ENCODE measurements at regions not wholly inside any gene's neighbourhood (a gene's known extent, or its start where the extent isn't known, plus 50 kb on each side); places are given as distances from the start of the nearest gene placed in this dataset.

DNA sequence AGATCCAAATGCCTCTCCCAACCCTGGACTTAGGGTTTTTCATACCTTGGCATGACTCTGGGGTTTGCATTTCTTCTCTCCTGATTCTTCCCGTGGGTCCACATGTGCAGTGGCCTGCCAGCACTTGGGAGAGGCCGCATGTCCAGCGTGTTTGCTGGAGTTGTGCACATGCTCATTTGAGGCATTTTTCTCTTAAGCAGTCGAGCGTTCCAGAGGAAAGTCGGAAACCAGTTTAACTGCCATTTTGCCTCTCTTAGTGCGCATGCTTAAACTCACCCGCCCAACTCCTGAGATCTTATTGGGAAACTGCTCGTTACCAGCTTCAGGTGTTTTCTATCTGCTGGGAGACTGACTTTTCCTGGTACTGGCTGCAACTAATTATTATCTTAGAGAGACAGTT lies 888.4 kb upstream of the PHF14 start:
- TF ChIP-seq POLR2A (IDR thresholded peaks at IDR 0.05; ENCODE audit: borderline replicate concordance, extremely low read depth, insufficient read depth, insufficient read length) (no peak), CTCF (IDR thresholded peaks at IDR 0.05 in 2 of 3, conservative IDR thresholded peaks at IDR 0.05 in 1 of 3; ENCODE audit: borderline replicate concordance in 1 of 3, insufficient read depth in 1 of 3, low read depth in 2 of 3, low read length in 2 of 3) (no peak), SP1 (IDR thresholded peaks at IDR 0.05; ENCODE audit: low read depth) (no peak), REST (IDR thresholded peaks at IDR 0.05; ENCODE audit: low read depth) (no peak), ZBTB33 (IDR thresholded peaks at IDR 0.05; ENCODE audit: extremely low read depth, insufficient replicate concordance, low read length) (no peak), EZH2 (IDR thresholded peaks at IDR 0.05) (no peak), JUND (IDR thresholded peaks at IDR 0.05) (no peak), YY1 (IDR thresholded peaks at IDR 0.05; ENCODE audit: extremely low read depth, insufficient replicate concordance, low read depth, low read length) (no peak), SIN3A (IDR thresholded peaks at IDR 0.05; ENCODE audit: low read depth) (no peak), EZH2phosphoT487 (IDR thresholded peaks at IDR 0.05; ENCODE audit: borderline replicate concordance) (no peak), EGR1 (IDR thresholded peaks at IDR 0.05; ENCODE audit: low read depth) (no peak)
